HepG2 (cell line): ENCODE measurements at regions not wholly inside any gene's neighbourhood (a gene's known extent, or its start where the extent isn't known, plus 50 kb on each side); places are given as distances from the start of the nearest gene placed in this dataset.

Source experiments
- ATF3 ChIP-seq: sonication (generic); formaldehyde crosslinking; IDR thresholded peaks from 2 replicates; pipeline ENCODE4 v1.4.0; 2020; ENCODE audit warnings: missing genetic modification reagents
- CHCHD3 ChIP-seq: sonication (generic); formaldehyde crosslinking; IDR thresholded peaks from 2 replicates; pipeline ENCODE4 v1.8.0; 2022; ENCODE audit warnings: mild to moderate bottlenecking, missing genetic modification reagents, moderate library complexity
- CTCF ChIP-seq: sonication (generic); formaldehyde crosslinking; IDR thresholded peaks from 2 replicates; pipeline ENCODE4 v1.5.0; 2020; ENCODE audit warnings: mild to moderate bottlenecking, missing genetic modification reagents, moderate library complexity
- EZH2 ChIP-seq: conservative IDR thresholded peaks from 2 replicates; pipeline ENCODE4 v1.6.1; 2012; ENCODE audit warnings: mild to moderate bottlenecking, low read depth, low read length, moderate library complexity
- LCORL ChIP-seq, 2 experiments: fragments of 450-650 bp in 1 of 2; sonication (generic) in 1 of 2; formaldehyde crosslinking in 1 of 2; IDR thresholded peaks; 2 replicates each; pipeline versions ENCODE4 v1.5.0 to v1.6.1; 2017 to 2020; ENCODE audit warnings: antibody characterized with exemption in 1 of 2, missing genetic modification reagents in 1 of 2
- MLX ChIP-seq: IDR thresholded peaks from 2 replicates; pipeline ENCODE4 v1.6.1; 2016
- NCOA2 ChIP-seq: sonication (generic); formaldehyde crosslinking; IDR thresholded peaks from 2 replicates; pipeline ENCODE4 v1.8.0; 2022; ENCODE audit warnings: inconsistent platforms
- PRDM15 ChIP-seq: sonication (generic); formaldehyde crosslinking; IDR thresholded peaks from 2 replicates; pipeline ENCODE4 v1.4.0; 2020; ENCODE audit warnings: missing genetic modification reagents
- RAD51 ChIP-seq: fragments of 450-650 bp; IDR thresholded peaks from 2 replicates; pipeline ENCODE4 v1.6.1; 2016; ENCODE audit warnings: borderline replicate concordance
- REST ChIP-seq, 2 experiments: IDR thresholded peaks; 2 replicates each; pipeline ENCODE4 v1.6.1; 2011 to 2012; ENCODE audit warnings: low read length in 2 of 2, borderline replicate concordance in 1 of 2, low read depth in 1 of 2, mild to moderate bottlenecking in 1 of 2, moderate library complexity in 1 of 2
- TAF1 ChIP-seq: sonication (generic); formaldehyde crosslinking; IDR thresholded peaks from 2 replicates; pipeline ENCODE4 v1.4.0; 2020; ENCODE audit warnings: missing genetic modification reagents
- TBX3 ChIP-seq: fragments of 450-650 bp; IDR thresholded peaks from 2 replicates; pipeline ENCODE4 v1.6.1; 2017; ENCODE audit warnings: antibody characterized with exemption, mild to moderate bottlenecking, inconsistent platforms, borderline replicate concordance
- ZNF335 ChIP-seq: sonication (generic); formaldehyde crosslinking; IDR thresholded peaks from 2 replicates; pipeline ENCODE4 v1.4.0; 2020; ENCODE audit warnings: missing genetic modification reagents
- ZNF441 ChIP-seq: sonication (generic); formaldehyde crosslinking; IDR thresholded peaks from 2 replicates; pipeline ENCODE4 v1.7.0; 2021; ENCODE audit warnings: missing genetic modification reagents, borderline replicate concordance

GRCh38 chr2:8122520-8122919 is 559.3 kb upstream of the ID2 start:
- TF ChIP-seq RAD51 (no peak), REST (IDR thresholded peaks at IDR 0.05; ENCODE audit: borderline replicate concordance in 1 of 2, low read depth in 1 of 2, low read length in 2 of 2) (no peak; a peak in 1 of 4 replicates), CTCF (CRISPR knock-in tag) (no peak), TBX3 (no peak), CHCHD3 (CRISPR knock-in tag) (no peak), EZH2 (no peak), PRDM15 (CRISPR knock-in tag) (no peak), ZNF441 (CRISPR knock-in tag) (no peak), TAF1 (CRISPR knock-in tag) (no peak), LCORL (IDR thresholded peaks at IDR 0.05) (no peak), LCORL (CRISPR knock-in tag; IDR thresholded peaks at IDR 0.05) (no peak), ZNF335 (CRISPR knock-in tag) (no peak), NCOA2 (CRISPR knock-in tag) (no peak), ATF3 (CRISPR knock-in tag) (no peak), MLX (no peak)
